SK-N-SH treated with all-trans-retinoic acid at 6 μM for 48 hours (cell line): ENCODE measurements at regions not wholly inside any gene's neighbourhood (a gene's known extent, or its start where the extent isn't known, plus 50 kb on each side); places are given as distances from the start of the nearest gene placed in this dataset.

Experiments
- ARNTL ChIP-seq: fragments of 450-650 bp; formaldehyde crosslinking; IDR thresholded peaks from 2 replicates; pipeline ENCODE4 v1.5.0; 2020; ENCODE audit warnings: low read depth, mild to moderate bottlenecking, moderate library complexity, borderline replicate concordance
- OSR1 ChIP-seq: fragments of 250-450 bp; sonication (Bioruptor Pico); IDR thresholded peaks from 2 replicates; pipeline ENCODE4 v1.8.0; 2022; ENCODE audit warnings: moderate library complexity, mild to moderate bottlenecking, inconsistent platforms
- PPARA ChIP-seq: fragments of 250-450 bp; sonication (Bioruptor Pico); IDR thresholded peaks from 2 replicates; pipeline ENCODE4 v1.5.0; 2020; ENCODE audit warnings: mild to moderate bottlenecking, borderline replicate concordance
- RARB ChIP-seq: fragments of 250-450 bp; sonication (Bioruptor Pico); IDR thresholded peaks from 2 replicates; pipeline ENCODE4 v1.8.0; 2021; ENCODE audit warnings: mild to moderate bottlenecking, moderate library complexity
- SNAI2 ChIP-seq: fragments of 250-450 bp; sonication (Bioruptor Pico); IDR thresholded peaks from 2 replicates; pipeline ENCODE4 v1.5.0; 2020; ENCODE audit warnings: mild to moderate bottlenecking, moderate library complexity
- TCF4 ChIP-seq: fragments of 250-450 bp; sonication (Bioruptor Pico); IDR thresholded peaks from 2 replicates; pipeline ENCODE4 v1.8.0; 2021; ENCODE audit warnings: mild to moderate bottlenecking, moderate library complexity, borderline replicate concordance
- TOX ChIP-seq: fragments of 250-450 bp; sonication (Bioruptor Pico); IDR thresholded peaks from 2 replicates; pipeline ENCODE4 v1.8.0; 2021; ENCODE audit warnings: mild to moderate bottlenecking, moderate library complexity, borderline replicate concordance
- ZC3H10 ChIP-seq: fragments of 250-450 bp; sonication (Bioruptor Pico); IDR thresholded peaks from 2 replicates; pipeline ENCODE4 v1.5.1; 2021; ENCODE audit warnings: mild to moderate bottlenecking, moderate library complexity
- ZFP3 ChIP-seq: fragments of 250-450 bp; sonication (Bioruptor Pico); IDR thresholded peaks from 2 replicates; pipeline ENCODE4 v1.5.0; 2020; ENCODE audit warnings: mild to moderate bottlenecking, moderate library complexity
- ZFP30 ChIP-seq: fragments of 450-650 bp; formaldehyde crosslinking; IDR thresholded peaks from 2 replicates; pipeline ENCODE4 v1.5.0; 2022; ENCODE audit warnings: mild to moderate bottlenecking, moderate library complexity
- ZNF565 ChIP-seq: fragments of 450-650 bp; formaldehyde crosslinking; conservative IDR thresholded peaks from 2 replicates; pipeline ENCODE4 v1.5.0; 2020; ENCODE audit warnings: low read depth, mild to moderate bottlenecking, moderate library complexity
- TF ChIP-seq, protein P1 (sequence below): fragments of 250-450 bp; sonication (Bioruptor Pico); IDR thresholded peaks from 2 replicates; pipeline ENCODE4 v1.8.0; 2020; ENCODE audit warnings: mild to moderate bottlenecking, moderate library complexity, borderline replicate concordance
- TF ChIP-seq, protein P2 (sequence below): fragments of 250-450 bp; sonication (Bioruptor Pico); IDR thresholded peaks from 2 replicates; pipeline ENCODE4 v1.5.1; 2020; ENCODE audit warnings: low read depth, mild to moderate bottlenecking, moderate library complexity

DNA sequence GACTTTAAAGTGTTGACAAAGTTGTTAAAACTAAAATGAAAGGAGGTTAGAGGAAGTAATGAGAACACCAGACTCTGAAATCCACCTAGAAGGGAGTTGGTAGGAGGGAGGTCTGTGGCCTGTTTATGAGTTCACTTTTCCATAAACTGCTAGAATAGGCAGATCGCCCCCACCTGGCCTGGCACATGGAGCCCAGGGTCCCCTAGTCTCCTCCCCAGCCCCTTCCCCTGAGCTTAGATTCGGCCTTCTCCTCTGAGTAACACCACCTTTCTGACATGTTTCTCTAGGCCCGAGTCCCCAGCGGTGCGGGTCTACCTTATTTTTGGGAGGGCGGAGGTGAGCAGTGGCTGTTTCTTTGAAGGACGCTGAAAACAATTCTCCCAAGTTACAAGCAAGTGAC is 54.5 kb upstream of the FAT1 start:
- TF ChIP-seq, protein P1, sequence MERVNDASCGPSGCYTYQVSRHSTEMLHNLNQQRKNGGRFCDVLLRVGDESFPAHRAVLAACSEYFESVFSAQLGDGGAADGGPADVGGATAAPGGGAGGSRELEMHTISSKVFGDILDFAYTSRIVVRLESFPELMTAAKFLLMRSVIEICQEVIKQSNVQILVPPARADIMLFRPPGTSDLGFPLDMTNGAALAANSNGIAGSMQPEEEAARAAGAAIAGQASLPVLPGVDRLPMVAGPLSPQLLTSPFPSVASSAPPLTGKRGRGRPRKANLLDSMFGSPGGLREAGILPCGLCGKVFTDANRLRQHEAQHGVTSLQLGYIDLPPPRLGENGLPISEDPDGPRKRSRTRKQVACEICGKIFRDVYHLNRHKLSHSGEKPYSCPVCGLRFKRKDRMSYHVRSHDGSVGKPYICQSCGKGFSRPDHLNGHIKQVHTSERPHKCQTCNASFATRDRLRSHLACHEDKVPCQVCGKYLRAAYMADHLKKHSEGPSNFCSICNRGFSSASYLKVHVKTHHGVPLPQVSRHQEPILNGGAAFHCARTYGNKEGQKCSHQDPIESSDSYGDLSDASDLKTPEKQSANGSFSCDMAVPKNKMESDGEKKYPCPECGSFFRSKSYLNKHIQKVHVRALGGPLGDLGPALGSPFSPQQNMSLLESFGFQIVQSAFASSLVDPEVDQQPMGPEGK (CRISPR knock-in tag) = no peak
- no peak for TF ChIP-seq PPARA
- no peak for TF ChIP-seq TOX (CRISPR knock-in tag)
- TF ChIP-seq ZFP3 (CRISPR knock-in tag) = no peak
- TF ChIP-seq SNAI2 (CRISPR knock-in tag) = no peak
- TF ChIP-seq OSR1 (CRISPR knock-in tag) = no peak
- TF ChIP-seq ZNF565 = no peak
- no peak for TF ChIP-seq ZC3H10 (CRISPR knock-in tag)
- TF ChIP-seq, protein P2, sequence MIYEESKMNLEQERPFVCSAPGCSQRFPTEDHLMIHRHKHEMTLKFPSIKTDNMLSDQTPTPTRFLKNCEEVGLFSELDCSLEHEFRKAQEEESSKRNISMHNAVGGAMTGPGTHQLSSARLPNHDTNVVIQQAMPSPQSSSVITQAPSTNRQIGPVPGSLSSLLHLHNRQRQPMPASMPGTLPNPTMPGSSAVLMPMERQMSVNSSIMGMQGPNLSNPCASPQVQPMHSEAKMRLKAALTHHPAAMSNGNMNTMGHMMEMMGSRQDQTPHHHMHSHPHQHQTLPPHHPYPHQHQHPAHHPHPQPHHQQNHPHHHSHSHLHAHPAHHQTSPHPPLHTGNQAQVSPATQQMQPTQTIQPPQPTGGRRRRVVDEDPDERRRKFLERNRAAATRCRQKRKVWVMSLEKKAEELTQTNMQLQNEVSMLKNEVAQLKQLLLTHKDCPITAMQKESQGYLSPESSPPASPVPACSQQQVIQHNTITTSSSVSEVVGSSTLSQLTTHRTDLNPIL (CRISPR knock-in tag) = no peak
- TF ChIP-seq TCF4 (CRISPR knock-in tag) = no peak
- TF ChIP-seq ZFP30 (CRISPR knock-in tag) = no peak
- no peak for TF ChIP-seq RARB (CRISPR knock-in tag)
- no peak for TF ChIP-seq ARNTL (CRISPR knock-in tag)
